Esophagus muscularis mucosa (tissue), 4 donors: ENCODE measurements at regions not wholly inside any gene's neighbourhood (a gene's known extent, or its start where the extent isn't known, plus 50 kb on each side); places are given as distances from the start of the nearest gene placed in this dataset.

Experiments used
- DNase-seq: peaks from one replicate; pipeline ENCODE4 v3.0.0-alpha.2; 2017; ENCODE audit errors: extremely low spot score
- H3K27ac ChIP-seq, 4 donors: fragments of 200-600 bp; sonication (generic); replicated peaks in 1 of 4; 1 replicate in 3 of 4; 2 replicates in 1 of 4; pipeline ENCODE4 v1.5.1; 2016 to 2019; ENCODE audit warnings: mild to moderate bottlenecking in 1 of 4
- H3K27me3 ChIP-seq, 4 donors: fragments of 200-600 bp; sonication (generic); one replicate each; pipeline versions ENCODE4 v1.5.1 to v1.6.0; 2016 to 2019
- H3K36me3 ChIP-seq, 4 donors: fragments of 200-600 bp; sonication (generic); one replicate each; pipeline ENCODE4 v1.5.1; 2016 to 2019
- H3K4me1 ChIP-seq, 4 donors: fragments of 200-600 bp; sonication (generic); one replicate each; pipeline ENCODE4 v1.5.1; 2016 to 2019
- H3K4me3 ChIP-seq, 4 donors: fragments of 200-600 bp; sonication (generic); 1 replicate in 2 of 4; 2 replicates in 2 of 4; pipeline ENCODE4 v1.5.1; 2016 to 2019; ENCODE audit warnings: mild to moderate bottlenecking in 4 of 4, moderate library complexity in 1 of 4
- H3K9me3 ChIP-seq, 4 donors: fragments of 200-600 bp; sonication (generic); 1 replicate in 3 of 4; 2 replicates in 1 of 4; pipeline ENCODE4 v1.5.1; 2016 to 2019
- EP300 ChIP-seq: sonication (generic); formaldehyde crosslinking; IDR thresholded peaks from one replicate; pipeline ENCODE4 v1.6.1; 2017; ENCODE audit warnings: antibody characterized with exemption
- POLR2A ChIP-seq: fragments of 450-650 bp; IDR thresholded peaks from one replicate; pipeline ENCODE4 v1.6.1; 2017; ENCODE audit warnings: antibody characterized with exemption, moderate library complexity, mild to moderate bottlenecking, low read depth
- POLR2AphosphoS5 ChIP-seq, 2 donors: sonication (generic); formaldehyde crosslinking; IDR thresholded peaks; one replicate each; pipeline ENCODE4 v1.6.1; 2017; ENCODE audit warnings: antibody characterized with exemption in 2 of 2
- WGBS: methylation state at CpG from one replicate; pipeline ENCODE4 v1.1.5; 2018; 5-methylcytosine and 5-hydroxymethylcytosine counted together
- intact Hi-C: fragments of 100-400 bp; cut with DNase I; formaldehyde crosslinking; loops from one replicate; pipeline ENCODE4 v1.15.1; 2023
- TF ChIP-seq, protein P1 (sequence below), 3 experiments: fragments of 200-600 bp in 2 of 3; fragments of 450-650 bp in 1 of 3; sonication (generic) in 2 of 3; IDR thresholded peaks; one replicate each; pipeline ENCODE4 v1.5.1; 2017 to 2019; ENCODE audit warnings: antibody characterized with exemption in 3 of 3, mild to moderate bottlenecking in 2 of 3, moderate library complexity in 1 of 3

- no peaks in the 10 kb centered on the region for H3K9me3 ChIP-seq
- 23% methylated on average over 7 of the region's 7 CpGs for WGBS
- DNase-seq = no peak
- H3K4me3 ChIP-seq = no peak overlapping the region
- H3K4me1 ChIP-seq = peaks cover 0 to 19% (median 14%) of the 10 kb centered on the region in 4 donors
- H3K27me3 ChIP-seq = no peaks in the 10 kb centered on the region
- H3K27ac ChIP-seq = no peak overlapping the region
- intact Hi-C loops = no loop called here
- no peak for TF ChIP-seq EP300
- TF ChIP-seq POLR2A = no peak
- TF ChIP-seq, protein P1, sequence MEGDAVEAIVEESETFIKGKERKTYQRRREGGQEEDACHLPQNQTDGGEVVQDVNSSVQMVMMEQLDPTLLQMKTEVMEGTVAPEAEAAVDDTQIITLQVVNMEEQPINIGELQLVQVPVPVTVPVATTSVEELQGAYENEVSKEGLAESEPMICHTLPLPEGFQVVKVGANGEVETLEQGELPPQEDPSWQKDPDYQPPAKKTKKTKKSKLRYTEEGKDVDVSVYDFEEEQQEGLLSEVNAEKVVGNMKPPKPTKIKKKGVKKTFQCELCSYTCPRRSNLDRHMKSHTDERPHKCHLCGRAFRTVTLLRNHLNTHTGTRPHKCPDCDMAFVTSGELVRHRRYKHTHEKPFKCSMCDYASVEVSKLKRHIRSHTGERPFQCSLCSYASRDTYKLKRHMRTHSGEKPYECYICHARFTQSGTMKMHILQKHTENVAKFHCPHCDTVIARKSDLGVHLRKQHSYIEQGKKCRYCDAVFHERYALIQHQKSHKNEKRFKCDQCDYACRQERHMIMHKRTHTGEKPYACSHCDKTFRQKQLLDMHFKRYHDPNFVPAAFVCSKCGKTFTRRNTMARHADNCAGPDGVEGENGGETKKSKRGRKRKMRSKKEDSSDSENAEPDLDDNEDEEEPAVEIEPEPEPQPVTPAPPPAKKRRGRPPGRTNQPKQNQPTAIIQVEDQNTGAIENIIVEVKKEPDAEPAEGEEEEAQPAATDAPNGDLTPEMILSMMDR (IDR thresholded peaks at IDR 0.05) = peak; percentile 92 to 98 (median 93)
- TF ChIP-seq POLR2AphosphoS5 (IDR thresholded peaks at IDR 0.05) = no peak
- H3K36me3 ChIP-seq = no peaks in the 10 kb centered on the region
These were observed 205.7 kb upstream of the ZPLD1 start for GRCh38 chr3:102229062-102229655.

- Histone ChIP-seq H3K27ac (no peak overlapping the region), H3K36me3 (no peaks in the 10 kb centered on the region), H3K4me1 (peaks cover 0 to 11% (median 6%) of the 10 kb centered on the region in 4 donors), H3K9me3 (no peaks in the 10 kb centered on the region), H3K4me3 (no peak overlapping the region), H3K27me3 (no peaks in the 10 kb centered on the region)
- TF ChIP-seq POLR2A (no peak), EP300 (no peak), POLR2AphosphoS5 (IDR thresholded peaks at IDR 0.05) (no peak)
- TF ChIP-seq, protein P1 (IDR thresholded peaks at IDR 0.05) = no peak
- WGBS = 92% methylated on average over 2 of the region's 2 CpGs
- intact Hi-C loops = loop anchor here (5.0 kb wide), 1 partner anchor 302 kb away; no protein-coding TSS in a partner anchor
- DNase-seq = no peak
These were observed 204.8 kb upstream of the ZPLD1 start for GRCh38 chr3:102230057-102230456.

DNA sequence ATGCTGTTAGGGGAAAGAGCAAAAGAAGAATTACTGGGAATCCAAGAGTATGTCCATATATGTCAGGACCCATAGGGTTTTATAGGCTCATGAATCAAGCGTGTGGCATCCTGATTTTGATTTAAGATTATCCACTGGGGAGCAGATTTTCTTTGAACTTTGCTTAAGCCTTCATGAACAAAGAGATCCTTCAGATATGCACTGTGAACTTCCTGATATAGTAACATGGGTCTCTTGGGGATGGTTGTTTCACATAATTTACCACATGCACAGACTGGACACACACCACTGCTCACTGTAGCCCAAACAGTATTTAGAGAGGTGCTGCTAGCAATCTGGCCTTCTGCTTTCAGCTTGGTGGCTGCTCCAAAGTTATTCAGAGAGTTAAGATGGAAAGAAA is 200.9 kb upstream of the ZPLD1 start:
- no peak overlapping the region for H3K27ac ChIP-seq
- no peak overlapping the region for H3K4me3 ChIP-seq
- no peaks in the 10 kb centered on the region for H3K27me3 ChIP-seq
- DNase-seq = no peak
- H3K9me3 ChIP-seq = no peaks in the 10 kb centered on the region
- no peaks in the 10 kb centered on the region for H3K36me3 ChIP-seq
- peaks cover 0 to 6% (median 4%) of the 10 kb centered on the region in 4 donors for H3K4me1 ChIP-seq
- TF ChIP-seq EP300 (no peak), POLR2A (no peak), POLR2AphosphoS5 (IDR thresholded peaks at IDR 0.05) (no peak)
- TF ChIP-seq, protein P1 (IDR thresholded peaks at IDR 0.05) = no peak
- WGBS = 72% methylated on average over 1 of the region's 1 CpG
- intact Hi-C loops = loop anchor here (5.0 kb wide), 1 partner anchor 298 kb away; no protein-coding TSS in a partner anchor

DNA sequence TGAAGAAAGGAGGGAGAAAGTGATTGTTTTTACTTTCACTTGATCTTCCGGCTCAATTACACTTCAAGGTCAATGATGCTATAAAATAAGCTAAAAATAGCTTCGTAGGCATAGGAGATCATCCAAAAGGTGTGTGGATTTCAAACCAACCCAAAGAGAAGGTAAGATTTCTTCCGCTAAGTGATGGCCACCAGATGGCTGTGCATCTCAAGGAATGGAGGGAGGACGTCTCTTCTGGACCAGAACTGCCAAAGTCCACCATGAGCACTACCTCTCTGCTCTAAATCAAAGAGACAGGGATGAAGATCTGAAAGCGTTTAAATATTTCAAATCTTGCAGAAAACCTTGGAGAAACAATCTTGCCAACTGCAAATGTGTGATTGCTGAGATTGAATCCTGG is 199.1 kb upstream of the ZPLD1 start:
- 78% methylated on average over 5 of the region's 5 CpGs for WGBS
- no peak for DNase-seq
- no peaks in the 10 kb centered on the region for H3K4me1 ChIP-seq
- H3K36me3 ChIP-seq = no peaks in the 10 kb centered on the region
- intact Hi-C loops = no loop called here
- TF ChIP-seq, protein P1 (IDR thresholded peaks at IDR 0.05) = peak in 1 of 3 experiments; percentile 62
- no peak for TF ChIP-seq POLR2A
- no peak for TF ChIP-seq POLR2AphosphoS5 (IDR thresholded peaks at IDR 0.05)
- TF ChIP-seq EP300 = no peak
- H3K27me3 ChIP-seq = no peaks in the 10 kb centered on the region
- H3K9me3 ChIP-seq = no peaks in the 10 kb centered on the region
- H3K4me3 ChIP-seq = no peak overlapping the region
- no peak overlapping the region for H3K27ac ChIP-seq

GRCh38 chr3:102237181-102237580 is 197.6 kb upstream of the ZPLD1 start:
- Histone ChIP-seq H3K4me1 (no peaks in the 10 kb centered on the region), H3K36me3 (no peaks in the 10 kb centered on the region), H3K27me3 (no peaks in the 10 kb centered on the region), H3K27ac (no peak overlapping the region), H3K4me3 (no peak overlapping the region), H3K9me3 (no peaks in the 10 kb centered on the region)
- no peak for TF ChIP-seq EP300
- TF ChIP-seq POLR2A = no peak
- TF ChIP-seq, protein P1 (IDR thresholded peaks at IDR 0.05) = no peak
- TF ChIP-seq POLR2AphosphoS5 (IDR thresholded peaks at IDR 0.05) = no peak
- WGBS = 81% methylated on average over 3 of the region's 3 CpGs
- no peak for DNase-seq
- intact Hi-C loops = no loop called here
